ENCODE measurements at regions not wholly inside any gene's neighbourhood (a gene's known extent, or its start where the extent isn't known, plus 50 kb on each side); places are given as distances from the start of the nearest gene placed in this dataset.

GRCh38 chr12:30002677-30003076 is 218.9 kb upstream of the TMTC1 start:
- Histone ChIP-seq H3K27ac (ENCODE audit: insufficient read depth, low read length) (no peak overlapping the region), H2AFZ (replicated peaks; ENCODE audit: low read length, poor library complexity) (no peak overlapping the region), H3K56ac (ENCODE audit: extremely low read depth, insufficient read depth, low read length) (no peak overlapping the region), H3K4ac (ENCODE audit: low read depth, low read length) (no peak overlapping the region), H3K14ac (replicated peaks; ENCODE audit: low read depth, low read length) (no peak overlapping the region), H2BK20ac (ENCODE audit: low read depth, low read length) (no peak overlapping the region), H2BK120ac (ENCODE audit: low read depth, low read length) (no peak overlapping the region), H3K27me3 (ENCODE audit: control insufficient read depth, insufficient read depth, low read length) (peaks cover 5% of the 10 kb centered on the region), H2AK9ac (replicated peaks; ENCODE audit: low read depth, low read length, poor library complexity) (no peak overlapping the region), H3K9me3 (ENCODE audit: control insufficient read depth, insufficient read depth, low read length) (no peaks in the 10 kb centered on the region), H4K5ac (ENCODE audit: low read depth, low read length) (no peak overlapping the region), H3K4me3 (ENCODE audit: insufficient read depth, low read depth, low read length) (no peak overlapping the region), H3K9ac (ENCODE audit: low read depth, low read length) (no peak overlapping the region), H3K9me1 (ENCODE audit: insufficient read depth, low read length) (no peaks in the 10 kb centered on the region), H3K23ac (ENCODE audit: low read depth, low read length) (no peak overlapping the region), H3K4me2 (ENCODE audit: low read depth, low read length) (no peak overlapping the region), H2BK5ac (ENCODE audit: low read depth, low read length, poor library complexity, severe bottlenecking) (no peak overlapping the region), H4K91ac (ENCODE audit: insufficient read depth, low read depth, low read length) (no peak overlapping the region), H3K79me1 (ENCODE audit: low read depth in 1 of 2, low read length in 2 of 2) (no peaks in the 10 kb centered on the region), H2BK15ac (ENCODE audit: low read depth, low read length) (no peak overlapping the region), H3K18ac (ENCODE audit: low read depth, low read length) (no peak overlapping the region), H4K8ac (ENCODE audit: low read depth in 2 of 2, low read length in 2 of 2) (no peak overlapping the region), H2AK5ac (ENCODE audit: low read depth, low read length) (no peak overlapping the region), H3K4me1 (ENCODE audit: control insufficient read depth, insufficient read depth, low read length) (no peaks in the 10 kb centered on the region), H4K20me1 (ENCODE audit: insufficient read depth, low read length) (no peaks in the 10 kb centered on the region), H3K36me3 (ENCODE audit: control insufficient read depth, insufficient read depth, low read length) (no peaks in the 10 kb centered on the region)
- ATAC-seq (ENCODE audit: low read depth) (no peak), DNase-seq (no peak)
- no TSS peak for BruUV-seq (replicated peaks)
- dilution Hi-C loops (cut with HindIII; ENCODE audit: low sequenced_read_pairs, unreplicated experiment): no loop called here
- intact Hi-C loops (cut with micrococcal nuclease): no loop called here
- no peak for TF ChIP-seq CEBPB (IDR thresholded peaks at IDR 0.05; ENCODE audit: low read depth, low read length)
- TF ChIP-seq POLR2A (IDR thresholded peaks at IDR 0.05; ENCODE audit: low read depth, low read length): no peak
- no peak for TF ChIP-seq MAZ (IDR thresholded peaks at IDR 0.05; ENCODE audit: borderline replicate concordance, low read depth, low read length)
- TF ChIP-seq CHD1 (IDR thresholded peaks at IDR 0.05; ENCODE audit: low read depth, low read length): no peak
- no peak for TF ChIP-seq USF2 (IDR thresholded peaks at IDR 0.05; ENCODE audit: low read depth, low read length)
- TF ChIP-seq RFX5 (IDR thresholded peaks at IDR 0.05; ENCODE audit: low read depth, low read length): no peak
- no peak for TF ChIP-seq MXI1 (IDR thresholded peaks at IDR 0.05; ENCODE audit: borderline replicate concordance, low read depth, low read length)
- no CpG with 5 or more reads among the region's 5 CpGs for WGBS, 2 experiments (ENCODE audit: extremely low coverage in 2 of 2, insufficient read length in 1 of 2)
- in situ Hi-C loops (cut with MboI; ENCODE audit: low sequenced_read_pairs): no loop called here
- ChIA-PET CTCF (no interaction called here), POLR2A (ENCODE audit: unreplicated experiment) (interaction anchor here (0.7 kb wide), 1 partner anchor 157 kb away, joined by 3 read pairs; no protein-coding TSS in a partner anchor)
